Dendritic cell treated with granulocyte-macrophage colony-stimulating factor and Interleukin-4, amounts not matched to agents 40 ng/mL and 50 ng/mL, for 4 days (primary cell): ENCODE measurements at regions not wholly inside any gene's neighbourhood (a gene's known extent, or its start where the extent isn't known, plus 50 kb on each side); places are given as distances from the start of the nearest gene placed in this dataset.

Experiments used
- H3K27ac Mint-ChIP-seq: one replicate; pipeline ENCODE4 v1.8.0; 2022; ENCODE audit warnings: mild to moderate bottlenecking, mixed read lengths
- H3K27me3 Mint-ChIP-seq: one replicate; pipeline ENCODE4 v1.8.0; 2022; ENCODE audit warnings: mild to moderate bottlenecking, mixed read lengths
- H3K36me3 Mint-ChIP-seq: one replicate; pipeline ENCODE4 v1.8.0; 2022; ENCODE audit warnings: low read depth, mixed read lengths
- H3K4me1 Mint-ChIP-seq: one replicate; pipeline ENCODE4 v1.8.0; 2022; ENCODE audit warnings: low read depth, mixed read lengths
- H3K4me3 Mint-ChIP-seq: one replicate; pipeline ENCODE4 v1.8.0; 2022; ENCODE audit warnings: mild to moderate bottlenecking, moderate library complexity, mixed read lengths
- H3K9me3 Mint-ChIP-seq: one replicate; pipeline ENCODE4 v1.8.0; 2022; ENCODE audit warnings: mixed read lengths
- intact Hi-C: fragments of 100-400 bp; cut with micrococcal nuclease; formaldehyde crosslinking; loops from one replicate; pipeline ENCODE4 v1.15.0; 2022

- Mint-ChIP-seq H3K9me3 (peaks cover 15% of the 10 kb centered on the region), H3K27me3 (no peaks in the 10 kb centered on the region), H3K4me3 (no peak overlapping the region), H3K36me3 (no peaks in the 10 kb centered on the region), H3K4me1 (no peaks in the 10 kb centered on the region), H3K27ac (no peak overlapping the region)
- intact Hi-C loops = no loop called here
Observed at GRCh38 chr4:115370012-115370411, 256.6 kb upstream of the NDST4 start.

GRCh38 chr4:115366390-115366789 is 253.0 kb upstream of the NDST4 start:
- Mint-ChIP-seq H3K27ac (no peak overlapping the region), H3K4me3 (no peak overlapping the region), H3K36me3 (no peaks in the 10 kb centered on the region), H3K9me3 (peaks cover 15% of the 10 kb centered on the region), H3K27me3 (no peaks in the 10 kb centered on the region), H3K4me1 (no peaks in the 10 kb centered on the region)
- intact Hi-C loops = no loop called here

GRCh38 chr4:115365185-115365584 is 251.8 kb upstream of the NDST4 start:
- intact Hi-C loops = no loop called here
- Mint-ChIP-seq H3K27ac (no peak overlapping the region), H3K36me3 (no peaks in the 10 kb centered on the region), H3K9me3 (peaks cover 15% of the 10 kb centered on the region), H3K27me3 (no peaks in the 10 kb centered on the region), H3K4me3 (no peak overlapping the region), H3K4me1 (no peaks in the 10 kb centered on the region)

GRCh38 chr4:115361781-115362180 is 248.4 kb upstream of the NDST4 start:
- Mint-ChIP-seq H3K4me1 (no peaks in the 10 kb centered on the region), H3K27ac (no peak overlapping the region), H3K27me3 (no peaks in the 10 kb centered on the region), H3K4me3 (no peak overlapping the region), H3K9me3 (peaks cover 24% of the 10 kb centered on the region), H3K36me3 (no peaks in the 10 kb centered on the region)
- intact Hi-C loops = no loop called here

- no peak overlapping the region for H3K27ac Mint-ChIP-seq
- H3K27me3 Mint-ChIP-seq = no peaks in the 10 kb centered on the region
- intact Hi-C loops = no loop called here
- H3K36me3 Mint-ChIP-seq = no peaks in the 10 kb centered on the region
- no peak overlapping the region for H3K4me3 Mint-ChIP-seq
- H3K9me3 Mint-ChIP-seq = peaks cover 21% of the 10 kb centered on the region
- H3K4me1 Mint-ChIP-seq = no peaks in the 10 kb centered on the region
Observed at GRCh38 chr4:115360431-115360830, 247.0 kb upstream of the NDST4 start.

- Mint-ChIP-seq H3K27me3 (no peaks in the 10 kb centered on the region), H3K9me3 (peaks cover 43% of the 10 kb centered on the region), H3K36me3 (no peaks in the 10 kb centered on the region), H3K4me3 (no peak overlapping the region), H3K4me1 (no peaks in the 10 kb centered on the region), H3K27ac (no peak overlapping the region)
- intact Hi-C loops = no loop called here
Observed at GRCh38 chr4:115357776-115358175, 244.4 kb upstream of the NDST4 start.

- Mint-ChIP-seq H3K4me1 (no peaks in the 10 kb centered on the region), H3K9me3 (peaks cover 51% of the 10 kb centered on the region), H3K4me3 (no peak overlapping the region), H3K36me3 (no peaks in the 10 kb centered on the region), H3K27me3 (no peaks in the 10 kb centered on the region), H3K27ac (no peak overlapping the region)
- intact Hi-C loops = no loop called here
Observed at GRCh38 chr4:115356176-115356575, 242.8 kb upstream of the NDST4 start.

- H3K27me3 Mint-ChIP-seq = no peaks in the 10 kb centered on the region
- peaks cover 60% of the 10 kb centered on the region for H3K9me3 Mint-ChIP-seq
- no peak overlapping the region for H3K4me3 Mint-ChIP-seq
- no peak overlapping the region for H3K27ac Mint-ChIP-seq
- H3K4me1 Mint-ChIP-seq = no peaks in the 10 kb centered on the region
- intact Hi-C loops = no loop called here
- H3K36me3 Mint-ChIP-seq = no peaks in the 10 kb centered on the region
Observed at GRCh38 chr4:115355329-115355728, 241.9 kb upstream of the NDST4 start.

GRCh38 chr4:115353370-115353769 is 239.9 kb upstream of the NDST4 start:
- no peak overlapping the region for H3K27ac Mint-ChIP-seq
- peaks cover 62% of the 10 kb centered on the region for H3K9me3 Mint-ChIP-seq
- no peaks in the 10 kb centered on the region for H3K36me3 Mint-ChIP-seq
- intact Hi-C loops = no loop called here
- no peaks in the 10 kb centered on the region for H3K4me1 Mint-ChIP-seq
- H3K4me3 Mint-ChIP-seq = no peak overlapping the region
- no peaks in the 10 kb centered on the region for H3K27me3 Mint-ChIP-seq

- intact Hi-C loops = no loop called here
- H3K27me3 Mint-ChIP-seq = no peaks in the 10 kb centered on the region
- no peak overlapping the region for H3K4me3 Mint-ChIP-seq
- no peaks in the 10 kb centered on the region for H3K4me1 Mint-ChIP-seq
- no peaks in the 10 kb centered on the region for H3K36me3 Mint-ChIP-seq
- peaks cover 8% of the 10 kb centered on the region for H3K9me3 Mint-ChIP-seq
- H3K27ac Mint-ChIP-seq = no peak overlapping the region
Observed at GRCh38 chr4:115343171-115343570, 229.8 kb upstream of the NDST4 start.

- Mint-ChIP-seq H3K4me1 (no peaks in the 10 kb centered on the region), H3K4me3 (no peak overlapping the region), H3K27ac (no peak overlapping the region), H3K9me3 (peaks cover 4% of the 10 kb centered on the region), H3K36me3 (no peaks in the 10 kb centered on the region), H3K27me3 (no peaks in the 10 kb centered on the region)
- intact Hi-C loops = no loop called here
Observed at GRCh38 chr4:115334736-115335411, 221.5 kb upstream of the NDST4 start.

- no peaks in the 10 kb centered on the region for H3K27me3 Mint-ChIP-seq
- intact Hi-C loops = no loop called here
- H3K9me3 Mint-ChIP-seq = no peaks in the 10 kb centered on the region
- no peak overlapping the region for H3K27ac Mint-ChIP-seq
- no peaks in the 10 kb centered on the region for H3K36me3 Mint-ChIP-seq
- H3K4me1 Mint-ChIP-seq = no peaks in the 10 kb centered on the region
- no peak overlapping the region for H3K4me3 Mint-ChIP-seq
Observed at GRCh38 chr4:115332078-115332477, 218.7 kb upstream of the NDST4 start.

- intact Hi-C loops = no loop called here
- H3K27me3 Mint-ChIP-seq = no peaks in the 10 kb centered on the region
- H3K36me3 Mint-ChIP-seq = no peaks in the 10 kb centered on the region
- no peaks in the 10 kb centered on the region for H3K9me3 Mint-ChIP-seq
- no peak overlapping the region for H3K4me3 Mint-ChIP-seq
- no peak overlapping the region for H3K27ac Mint-ChIP-seq
- no peaks in the 10 kb centered on the region for H3K4me1 Mint-ChIP-seq
Observed at GRCh38 chr4:115331241-115331640, 217.8 kb upstream of the NDST4 start.

GRCh38 chr4:115325836-115326235 is 212.4 kb upstream of the NDST4 start:
- H3K4me3 Mint-ChIP-seq = no peak overlapping the region
- H3K27ac Mint-ChIP-seq = no peak overlapping the region
- no peaks in the 10 kb centered on the region for H3K36me3 Mint-ChIP-seq
- no peaks in the 10 kb centered on the region for H3K9me3 Mint-ChIP-seq
- no peaks in the 10 kb centered on the region for H3K27me3 Mint-ChIP-seq
- intact Hi-C loops = no loop called here
- H3K4me1 Mint-ChIP-seq = peaks cover 6% of the 10 kb centered on the region

GRCh38 chr4:115323106-115323707 is 209.8 kb upstream of the NDST4 start:
- Mint-ChIP-seq H3K27ac (no peak overlapping the region), H3K9me3 (no peaks in the 10 kb centered on the region), H3K4me1 (peaks cover 6% of the 10 kb centered on the region), H3K27me3 (no peaks in the 10 kb centered on the region), H3K4me3 (no peak overlapping the region), H3K36me3 (no peaks in the 10 kb centered on the region)
- intact Hi-C loops = no loop called here
